ENCODE measurements at regions not wholly inside any gene's neighbourhood (a gene's known extent, or its start where the extent isn't known, plus 50 kb on each side); places are given as distances from the start of the nearest gene placed in this dataset.

GRCh38 chr5:8826508-8826907, 719.4 kb downstream of the SEMA5A start:
- TF ChIP-seq CTCF (IDR thresholded peaks at IDR 0.05; ENCODE audit: low read depth, low read length) = no peak
- no peak for TF ChIP-seq EZH2phosphoT487 (IDR thresholded peaks at IDR 0.05; ENCODE audit: low read depth)
